ENCODE measurements at regions not wholly inside any gene's neighbourhood (a gene's known extent, or its start where the extent isn't known, plus 50 kb on each side); places are given as distances from the start of the nearest gene placed in this dataset.

DNA sequence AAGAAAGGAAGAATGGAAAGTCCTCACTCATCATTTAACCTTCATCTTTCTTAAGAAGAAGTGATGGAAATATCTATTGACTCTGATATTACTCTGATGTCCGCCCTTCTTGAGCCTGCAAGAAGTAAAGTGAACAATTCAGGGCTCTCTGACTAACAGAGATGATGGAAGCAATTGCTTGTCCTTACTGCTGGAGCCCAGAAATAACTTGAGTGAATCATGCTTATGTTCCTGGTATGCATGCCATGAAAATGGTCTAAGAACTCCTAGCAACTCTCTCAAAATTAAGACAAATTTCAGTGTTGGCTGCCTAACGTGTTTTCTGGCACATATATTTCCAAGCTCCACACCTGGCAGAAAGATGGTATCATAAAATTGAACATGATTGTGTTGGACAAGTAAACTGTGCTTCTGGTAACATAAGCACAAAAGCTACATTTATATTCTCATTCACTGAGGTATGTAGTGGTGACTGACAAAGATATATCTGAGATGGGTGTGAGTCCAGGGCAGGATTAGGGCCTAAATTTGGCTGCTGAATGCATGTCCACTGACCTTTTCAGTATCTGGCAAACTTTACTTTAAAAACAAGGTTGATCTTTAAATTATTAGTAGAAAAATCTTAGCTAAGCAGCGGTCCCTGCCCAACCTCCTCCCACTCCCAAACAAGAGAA is 109.2 kb upstream of the OTUD4 start:
- no peak for TF ChIP-seq EZH2 (IDR thresholded peaks at IDR 0.05; ENCODE audit: insufficient read depth, poor library complexity, severe bottlenecking)
- no peak for TF ChIP-seq EZH2phosphoT487 (IDR thresholded peaks at IDR 0.05; ENCODE audit: insufficient read depth, low read depth)

Data from GM23248 (cell line).